ENCODE measurements at regions not wholly inside any gene's neighbourhood (a gene's known extent, or its start where the extent isn't known, plus 50 kb on each side); places are given as distances from the start of the nearest gene placed in this dataset.
A peak's percentile ranks its signal among the peaks of the same experiment; 100 is the strongest.

DNA sequence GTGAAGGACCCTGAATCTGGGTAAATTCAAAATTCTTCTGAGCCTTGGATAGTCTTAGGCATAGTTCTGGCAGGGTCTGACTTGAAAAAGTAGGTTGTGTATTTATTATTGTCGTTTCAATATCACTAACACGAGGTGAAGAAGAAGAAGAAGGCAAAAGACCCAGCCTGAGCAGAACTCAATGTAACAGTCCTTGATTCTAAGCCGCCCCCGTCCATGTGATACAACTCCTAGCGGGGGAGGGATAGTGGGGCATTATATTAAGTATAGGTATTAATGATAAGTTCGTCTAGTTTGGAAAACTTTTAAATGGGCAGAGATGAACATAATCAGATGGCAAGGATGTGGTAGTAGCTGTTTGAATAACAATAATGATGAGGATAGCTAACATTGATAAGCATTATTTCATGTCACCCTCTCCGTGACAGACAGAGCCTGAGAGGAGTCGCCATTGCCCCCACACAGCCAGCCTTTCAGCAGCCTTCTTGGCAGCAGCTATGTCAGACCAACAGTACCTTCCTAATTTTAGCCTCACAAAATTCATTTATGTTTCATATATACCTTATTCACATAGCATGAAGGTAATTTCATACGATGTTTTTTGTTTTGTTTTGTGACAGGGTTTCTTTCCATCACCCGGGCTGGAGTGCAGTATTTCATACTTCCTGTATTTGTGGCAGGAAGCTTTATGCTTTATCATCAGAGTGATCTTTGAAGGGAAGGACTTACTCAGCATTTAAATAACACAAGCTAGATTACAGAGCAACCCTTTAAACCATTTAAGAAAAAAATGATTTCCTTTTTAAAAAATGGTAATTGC lies 64.4 kb upstream of the NPAS1 start:
- no peak for TF ChIP-seq CTCF (IDR thresholded peaks at IDR 0.05; ENCODE audit: unreplicated experiment)
- Mint-ChIP-seq H3K27me3 (ENCODE audit: unreplicated experiment) (no peaks in the 10 kb centered on the region), H3K9me3 (ENCODE audit: low read depth, unreplicated experiment) (peaks cover 2% of the 10 kb centered on the region), H3K27ac (ENCODE audit: unreplicated experiment) (peak overlapping the region; percentile 65), H3K4me1 (ENCODE audit: low read depth, unreplicated experiment) (peaks cover 56% of the 10 kb centered on the region), H3K36me3 (ENCODE audit: insufficient read depth, unreplicated experiment) (peaks cover 34% of the 10 kb centered on the region), H3K4me3 (ENCODE audit: low read depth, unreplicated experiment) (peak overlapping the region; percentile 56)
- CTCF ChIA-PET = interaction anchor here (0.5 to 1.5 kb wide), 4 partner anchors 29 to 124 kb away, joined by 3 to 5 read pairs (median 4); no protein-coding TSS in a partner anchor
- BruUV-seq (replicated peaks) = TSS peak; percentile 13
- no peak for DNase-seq
- intact Hi-C loops (cut with micrococcal nuclease; ENCODE audit: unreplicated experiment) = no loop called here

DNA sequence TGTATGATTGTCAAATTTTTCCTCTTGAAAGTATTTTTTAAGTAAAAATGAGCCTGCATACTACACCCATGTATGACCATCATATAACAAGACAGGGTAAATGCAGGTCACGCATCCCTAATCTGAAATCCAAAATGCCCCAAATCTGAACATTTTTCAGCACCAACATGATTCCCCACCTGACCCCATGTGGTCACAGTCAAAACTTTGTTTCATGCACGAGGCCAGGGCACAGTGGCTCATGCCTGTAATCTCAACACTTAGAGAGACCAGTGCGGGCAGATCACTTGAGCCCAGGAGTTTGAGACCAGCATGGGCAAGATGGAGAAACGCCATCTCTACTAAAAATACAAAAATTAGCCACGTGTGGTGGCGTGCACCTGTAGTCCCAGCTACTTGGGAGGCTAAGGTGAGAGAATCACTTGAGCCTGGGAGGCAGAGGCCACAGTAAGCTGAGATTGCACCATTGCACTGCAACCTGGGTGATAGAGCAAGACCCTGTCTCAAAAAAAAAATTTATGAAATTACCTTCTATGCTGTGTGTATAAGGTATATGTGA lies 63.7 kb upstream of the NPAS1 start:
- no peaks in the 10 kb centered on the region for H3K27me3 Mint-ChIP-seq (ENCODE audit: unreplicated experiment)
- peaks cover 2% of the 10 kb centered on the region for H3K9me3 Mint-ChIP-seq (ENCODE audit: low read depth, unreplicated experiment)
- CTCF ChIA-PET = interaction anchor here (0.5 to 1.5 kb wide), 3 partner anchors 65 to 123 kb away, joined by 4 to 5 read pairs (median 4); no protein-coding TSS in a partner anchor
- no peak overlapping the region for H3K4me3 Mint-ChIP-seq (ENCODE audit: low read depth, unreplicated experiment)
- intact Hi-C loops (cut with micrococcal nuclease; ENCODE audit: unreplicated experiment) = no loop called here
- DNase-seq = no peak
- peaks cover 49% of the 10 kb centered on the region for H3K4me1 Mint-ChIP-seq (ENCODE audit: low read depth, unreplicated experiment)
- BruUV-seq (replicated peaks) = no TSS peak
- H3K36me3 Mint-ChIP-seq (ENCODE audit: insufficient read depth, unreplicated experiment) = peaks cover 35% of the 10 kb centered on the region
- no peak for TF ChIP-seq CTCF (IDR thresholded peaks at IDR 0.05; ENCODE audit: unreplicated experiment)
- H3K27ac Mint-ChIP-seq (ENCODE audit: unreplicated experiment) = no peak overlapping the region

DNA sequence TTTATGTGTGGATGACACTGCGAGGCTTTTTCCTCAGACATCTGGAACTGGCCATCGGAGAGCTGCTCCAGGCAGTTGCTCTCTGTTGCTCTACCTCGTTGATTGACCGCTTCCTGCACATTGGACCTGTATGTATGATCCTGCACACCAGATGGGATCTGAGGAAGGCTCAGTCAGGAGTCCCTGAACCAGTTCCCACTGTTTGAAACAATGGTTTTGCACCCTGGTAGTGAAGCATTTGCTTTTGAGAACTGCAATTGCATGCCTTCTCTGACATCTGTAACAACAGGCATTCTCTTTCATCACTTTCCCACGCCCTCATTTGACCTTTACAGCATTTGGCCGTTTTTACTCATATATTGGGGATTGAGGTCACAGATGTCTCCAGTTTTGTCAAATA lies 61.1 kb upstream of the NPAS1 start:
- DNase-seq = no peak
- Mint-ChIP-seq H3K4me1 (ENCODE audit: low read depth, unreplicated experiment) (peaks cover 25% of the 10 kb centered on the region), H3K4me3 (ENCODE audit: low read depth, unreplicated experiment) (no peak overlapping the region), H3K27me3 (ENCODE audit: unreplicated experiment) (no peaks in the 10 kb centered on the region), H3K27ac (ENCODE audit: unreplicated experiment) (no peak overlapping the region), H3K36me3 (ENCODE audit: insufficient read depth, unreplicated experiment) (peaks cover 14% of the 10 kb centered on the region), H3K9me3 (ENCODE audit: low read depth, unreplicated experiment) (peaks cover 2% of the 10 kb centered on the region)
- BruUV-seq (replicated peaks) = no TSS peak
- CTCF ChIA-PET = no interaction called here
- intact Hi-C loops (cut with micrococcal nuclease; ENCODE audit: unreplicated experiment) = no loop called here
- TF ChIP-seq CTCF (IDR thresholded peaks at IDR 0.05; ENCODE audit: unreplicated experiment) = no peak

DNA sequence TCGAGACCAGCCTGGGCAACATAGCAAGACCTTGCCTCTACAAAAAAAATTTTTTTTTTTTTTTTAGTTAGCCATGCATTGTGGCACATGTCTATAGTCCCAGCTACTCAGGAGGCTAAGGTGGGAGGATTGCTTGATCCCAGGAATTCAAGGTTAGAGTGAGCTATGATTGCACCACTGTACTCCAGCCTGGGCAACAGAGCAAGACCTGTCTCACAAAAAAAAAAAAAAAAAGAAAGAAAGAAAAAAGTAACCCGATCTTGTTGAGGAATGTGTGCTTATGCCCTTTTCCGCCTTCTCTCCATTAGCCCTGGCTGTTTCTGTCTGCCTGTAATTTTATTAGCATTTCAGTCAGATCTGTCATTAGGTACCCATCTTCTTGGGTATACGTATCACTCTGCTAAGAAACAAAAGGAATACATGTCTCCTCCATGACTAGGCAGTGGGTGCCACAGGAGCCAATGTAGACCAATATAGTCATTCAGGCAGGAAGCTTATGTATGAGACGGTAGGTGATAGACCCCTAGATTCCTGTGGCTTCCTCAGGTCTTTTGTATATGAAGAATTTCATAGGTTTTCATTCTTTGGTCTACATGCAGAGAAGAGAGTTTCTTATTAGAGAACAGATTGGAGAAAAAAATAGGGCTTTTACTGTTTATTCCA lies 59.6 kb upstream of the NPAS1 start:
- CTCF ChIA-PET = interaction anchor here (0.7 kb wide), 1 partner anchor 104 kb away, joined by 3 read pairs; no protein-coding TSS in a partner anchor
- intact Hi-C loops (cut with micrococcal nuclease; ENCODE audit: unreplicated experiment) = no loop called here
- no peak overlapping the region for H3K27ac Mint-ChIP-seq (ENCODE audit: unreplicated experiment)
- no peaks in the 10 kb centered on the region for H3K9me3 Mint-ChIP-seq (ENCODE audit: low read depth, unreplicated experiment)
- peaks cover 20% of the 10 kb centered on the region for H3K36me3 Mint-ChIP-seq (ENCODE audit: insufficient read depth, unreplicated experiment)
- H3K4me3 Mint-ChIP-seq (ENCODE audit: low read depth, unreplicated experiment) = no peak overlapping the region
- no peak for DNase-seq
- H3K27me3 Mint-ChIP-seq (ENCODE audit: unreplicated experiment) = no peaks in the 10 kb centered on the region
- H3K4me1 Mint-ChIP-seq (ENCODE audit: low read depth, unreplicated experiment) = peaks cover 10% of the 10 kb centered on the region
- BruUV-seq (replicated peaks) = no TSS peak
- TF ChIP-seq CTCF (IDR thresholded peaks at IDR 0.05; ENCODE audit: unreplicated experiment) = no peak

Data from Calu3 (cell line).